Vagina (tissue), 2 donors: ENCODE measurements at regions not wholly inside any gene's neighbourhood (a gene's known extent, or its start where the extent isn't known, plus 50 kb on each side); places are given as distances from the start of the nearest gene placed in this dataset.

ENCODE experiments used
- DNase-seq, 2 donors: peaks; one replicate each; pipeline ENCODE4 v3.0.0-alpha.2; 2017; ENCODE audit errors: extremely low spot score in 2 of 2
- H3K27ac ChIP-seq: fragments of 200-600 bp; sonication (generic); one replicate; pipeline ENCODE4 v1.5.1; 2019
- H3K27me3 ChIP-seq: fragments of 200-600 bp; sonication (generic); one replicate; pipeline ENCODE4 v1.5.1; 2019
- H3K36me3 ChIP-seq, 2 donors: fragments of 200-600 bp; sonication (generic); one replicate each; pipeline ENCODE4 v1.5.1; 2017 to 2019
- H3K4me1 ChIP-seq: fragments of 200-600 bp; sonication (generic); one replicate; pipeline ENCODE4 v1.5.1; 2019
- H3K4me3 ChIP-seq, 2 donors: fragments of 200-600 bp; sonication (generic); 1 replicate in 1 of 2; 2 replicates in 1 of 2; pipeline ENCODE4 v1.5.1; 2016 to 2019
- H3K9me3 ChIP-seq: fragments of 200-600 bp; sonication (generic); one replicate; pipeline ENCODE4 v1.5.1; 2019
- POLR2A ChIP-seq, 2 donors: fragments of 450-650 bp; IDR thresholded peaks; one replicate each; pipeline ENCODE4 v1.6.1; 2017; ENCODE audit warnings: antibody characterized with exemption in 2 of 2, mild to moderate bottlenecking in 2 of 2, moderate library complexity in 2 of 2
- POLR2AphosphoS5 ChIP-seq, 2 donors: sonication (generic); formaldehyde crosslinking; IDR thresholded peaks; one replicate each; pipeline ENCODE4 v1.9.0; 2017; ENCODE audit warnings: antibody characterized with exemption in 2 of 2, mild to moderate bottlenecking in 2 of 2, low read depth in 1 of 2; ENCODE audit not compliant: insufficient read depth in 1 of 2
- intact Hi-C: fragments of 100-400 bp; cut with DNase I; formaldehyde crosslinking; loops from one replicate; pipeline ENCODE4 v1.15.1; 2023
- TF ChIP-seq, protein P1 (sequence below), 3 experiments: fragments of 450-650 bp in 2 of 3; fragments of 200-600 bp in 1 of 3; sonication (generic) in 1 of 3; IDR thresholded peaks; one replicate each; pipeline ENCODE4 v1.5.1; 2017 to 2019; ENCODE audit warnings: antibody characterized with exemption in 3 of 3, mild to moderate bottlenecking in 2 of 3, moderate library complexity in 2 of 3

DNA sequence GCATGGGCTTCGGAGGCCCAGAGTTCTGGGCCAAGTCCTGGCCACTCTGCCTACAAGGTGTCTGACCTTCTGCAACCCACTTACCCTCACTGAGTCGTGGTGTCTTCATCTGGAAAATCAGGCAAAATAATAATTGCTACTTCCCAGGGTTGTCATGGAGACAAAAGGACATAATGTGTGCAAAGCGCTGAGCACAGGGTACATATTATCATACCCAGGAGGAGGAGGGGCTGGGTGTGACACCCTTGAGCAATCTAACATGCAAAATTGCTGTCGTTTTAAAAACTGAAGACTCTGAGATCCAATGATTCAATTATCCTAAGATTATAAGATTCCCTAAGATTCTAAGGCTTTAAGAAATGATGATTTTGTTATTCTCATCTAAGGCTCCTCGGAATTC lies 459.5 kb downstream of the PTPRU start:
- DNase-seq = no peak
- Histone ChIP-seq H3K9me3 (no peaks in the 10 kb centered on the region), H3K4me1 (no peaks in the 10 kb centered on the region), H3K4me3 (no peak overlapping the region), H3K36me3 (no peaks in the 10 kb centered on the region), H3K27ac (no peak overlapping the region), H3K27me3 (no peaks in the 10 kb centered on the region)
- TF ChIP-seq POLR2A (IDR thresholded peaks at IDR 0.05) = no peak
- TF ChIP-seq, protein P1, sequence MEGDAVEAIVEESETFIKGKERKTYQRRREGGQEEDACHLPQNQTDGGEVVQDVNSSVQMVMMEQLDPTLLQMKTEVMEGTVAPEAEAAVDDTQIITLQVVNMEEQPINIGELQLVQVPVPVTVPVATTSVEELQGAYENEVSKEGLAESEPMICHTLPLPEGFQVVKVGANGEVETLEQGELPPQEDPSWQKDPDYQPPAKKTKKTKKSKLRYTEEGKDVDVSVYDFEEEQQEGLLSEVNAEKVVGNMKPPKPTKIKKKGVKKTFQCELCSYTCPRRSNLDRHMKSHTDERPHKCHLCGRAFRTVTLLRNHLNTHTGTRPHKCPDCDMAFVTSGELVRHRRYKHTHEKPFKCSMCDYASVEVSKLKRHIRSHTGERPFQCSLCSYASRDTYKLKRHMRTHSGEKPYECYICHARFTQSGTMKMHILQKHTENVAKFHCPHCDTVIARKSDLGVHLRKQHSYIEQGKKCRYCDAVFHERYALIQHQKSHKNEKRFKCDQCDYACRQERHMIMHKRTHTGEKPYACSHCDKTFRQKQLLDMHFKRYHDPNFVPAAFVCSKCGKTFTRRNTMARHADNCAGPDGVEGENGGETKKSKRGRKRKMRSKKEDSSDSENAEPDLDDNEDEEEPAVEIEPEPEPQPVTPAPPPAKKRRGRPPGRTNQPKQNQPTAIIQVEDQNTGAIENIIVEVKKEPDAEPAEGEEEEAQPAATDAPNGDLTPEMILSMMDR (IDR thresholded peaks at IDR 0.05) = no peak
- intact Hi-C loops = no loop called here

DNA sequence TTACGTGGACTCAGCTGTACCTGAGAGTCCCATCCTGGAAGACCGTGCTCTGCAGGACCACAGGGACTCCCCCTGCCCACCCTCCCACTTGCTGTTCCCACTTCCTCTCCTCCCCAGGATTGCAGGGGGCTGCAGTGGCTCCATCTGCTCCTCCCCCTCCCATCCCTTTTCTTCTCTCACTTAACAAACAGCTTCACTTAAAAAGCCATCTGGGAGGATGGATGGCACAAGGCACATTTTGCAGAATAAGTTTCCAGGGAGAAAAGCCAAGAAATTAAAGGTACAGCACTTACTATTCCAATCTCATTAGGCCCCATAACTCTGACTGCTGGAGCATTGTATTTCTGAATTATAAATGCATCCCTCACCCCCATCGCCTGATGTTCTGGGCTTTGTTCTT lies 458.7 kb downstream of the PTPRU start:
- no peak overlapping the region for H3K27ac ChIP-seq
- no peaks in the 10 kb centered on the region for H3K9me3 ChIP-seq
- no peaks in the 10 kb centered on the region for H3K4me1 ChIP-seq
- intact Hi-C loops = no loop called here
- DNase-seq = no peak
- H3K4me3 ChIP-seq = no peak overlapping the region
- TF ChIP-seq POLR2AphosphoS5 (IDR thresholded peaks at IDR 0.05; ENCODE audit: insufficient read depth in 1 of 2, low read depth in 1 of 2) (no peak), POLR2A (IDR thresholded peaks at IDR 0.05) (no peak)
- TF ChIP-seq, protein P1 (IDR thresholded peaks at IDR 0.05) = no peak
- no peaks in the 10 kb centered on the region for H3K27me3 ChIP-seq
- H3K36me3 ChIP-seq = no peaks in the 10 kb centered on the region

DNA sequence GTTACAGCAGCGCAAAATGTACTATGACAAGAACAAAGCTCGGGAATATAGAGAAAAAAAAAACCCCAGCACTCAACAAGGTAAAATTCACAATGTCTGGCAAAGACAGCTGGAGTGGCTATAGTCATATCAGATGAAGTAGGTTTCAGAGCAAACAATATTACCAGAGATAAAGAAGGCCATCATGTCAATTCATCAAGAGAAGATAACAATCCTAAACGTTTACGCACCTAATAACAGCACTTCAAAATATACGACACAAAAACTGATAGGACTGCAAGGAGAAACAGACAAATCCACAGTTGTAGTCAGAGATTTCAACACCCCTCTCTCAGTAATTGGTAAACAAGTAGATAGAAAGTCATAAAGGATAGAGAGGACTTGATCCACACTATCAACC lies 455.2 kb downstream of the PTPRU start:
- intact Hi-C loops = no loop called here
- TF ChIP-seq, protein P1 (IDR thresholded peaks at IDR 0.05) = no peak
- TF ChIP-seq POLR2A (IDR thresholded peaks at IDR 0.05) (no peak), POLR2AphosphoS5 (IDR thresholded peaks at IDR 0.05; ENCODE audit: insufficient read depth in 1 of 2, low read depth in 1 of 2) (no peak)
- H3K27me3 ChIP-seq = peaks cover 4% of the 10 kb centered on the region
- H3K27ac ChIP-seq = no peak overlapping the region
- H3K36me3 ChIP-seq = no peaks in the 10 kb centered on the region
- H3K9me3 ChIP-seq = no peaks in the 10 kb centered on the region
- no peak overlapping the region for H3K4me3 ChIP-seq
- DNase-seq = no peak
- no peaks in the 10 kb centered on the region for H3K4me1 ChIP-seq

DNA sequence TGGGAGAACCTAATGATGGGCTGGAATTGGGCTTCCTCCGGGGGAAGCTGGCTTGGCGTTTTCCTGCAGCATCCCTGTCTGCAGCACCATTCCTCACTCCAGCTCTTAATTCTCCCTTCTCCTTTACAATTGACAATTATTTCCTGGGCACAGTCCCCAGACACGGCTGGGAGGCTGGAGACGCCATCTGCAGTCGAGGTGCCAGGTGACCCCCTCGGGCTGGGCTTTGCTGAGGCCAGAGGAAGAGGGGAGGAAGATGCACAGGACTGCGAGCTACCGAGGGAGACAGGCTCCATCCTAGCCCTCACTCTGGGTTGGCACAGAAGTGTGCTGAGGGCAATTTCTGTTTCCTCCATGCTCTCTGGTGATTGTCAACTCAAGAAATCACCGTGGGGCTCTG lies 453.8 kb downstream of the PTPRU start:
- no peak overlapping the region for H3K27ac ChIP-seq
- no peaks in the 10 kb centered on the region for H3K9me3 ChIP-seq
- intact Hi-C loops = no loop called here
- DNase-seq = no peak
- TF ChIP-seq, protein P1 (IDR thresholded peaks at IDR 0.05) = no peak
- TF ChIP-seq POLR2AphosphoS5 (IDR thresholded peaks at IDR 0.05; ENCODE audit: insufficient read depth in 1 of 2, low read depth in 1 of 2) = no peak
- TF ChIP-seq POLR2A (IDR thresholded peaks at IDR 0.05) = no peak
- H3K36me3 ChIP-seq = no peaks in the 10 kb centered on the region
- H3K27me3 ChIP-seq = peaks cover 4% of the 10 kb centered on the region
- H3K4me3 ChIP-seq = no peak overlapping the region
- no peaks in the 10 kb centered on the region for H3K4me1 ChIP-seq

DNA sequence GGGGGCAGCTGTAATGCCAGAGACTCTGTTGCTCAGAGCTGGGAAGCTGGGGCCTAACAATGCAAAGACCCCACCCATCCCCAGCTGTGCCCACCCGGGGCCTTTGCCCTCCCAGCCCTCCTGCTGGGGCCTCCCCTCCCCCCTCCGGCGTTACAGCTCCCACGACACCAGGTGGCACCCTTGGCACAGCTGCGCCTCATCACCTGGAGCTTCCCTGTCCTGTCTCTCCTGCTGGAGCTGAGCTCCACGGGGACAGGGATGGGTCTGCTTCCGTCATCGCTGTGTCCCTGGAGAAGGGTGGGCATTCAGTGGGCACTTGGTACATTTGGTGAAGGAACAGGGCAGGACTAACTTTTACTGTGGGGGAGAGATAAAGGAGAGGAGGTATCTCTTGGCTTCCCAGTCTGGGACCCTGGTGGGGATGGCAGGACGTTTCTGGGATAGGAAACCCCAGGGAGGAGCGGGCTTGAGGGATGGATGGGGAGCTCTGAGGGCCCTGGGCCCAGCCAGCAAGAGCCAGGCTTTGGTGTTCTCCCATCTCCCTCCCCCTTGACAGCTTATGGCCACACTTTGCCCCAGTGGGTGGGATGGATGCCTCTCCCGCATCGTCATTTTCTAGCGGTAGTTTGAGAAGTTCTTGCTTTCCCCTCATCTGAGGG lies 453.2 kb downstream of the PTPRU start:
- intact Hi-C loops = no loop called here
- Histone ChIP-seq H3K27me3 (peaks cover 4% of the 10 kb centered on the region), H3K27ac (no peak overlapping the region), H3K36me3 (no peaks in the 10 kb centered on the region), H3K4me3 (no peak overlapping the region), H3K4me1 (no peaks in the 10 kb centered on the region), H3K9me3 (no peaks in the 10 kb centered on the region)
- DNase-seq = no peak
- TF ChIP-seq, protein P1 (IDR thresholded peaks at IDR 0.05) = no peak
- TF ChIP-seq POLR2A (IDR thresholded peaks at IDR 0.05) (no peak), POLR2AphosphoS5 (IDR thresholded peaks at IDR 0.05; ENCODE audit: insufficient read depth in 1 of 2, low read depth in 1 of 2) (no peak)
